HK-2 (cell line): ENCODE measurements at regions not wholly inside any gene's neighbourhood (a gene's known extent, or its start where the extent isn't known, plus 50 kb on each side); places are given as distances from the start of the nearest gene placed in this dataset.
"Not testable (repeated sequence)": the region's sequence is repeated elsewhere in the genome, so short reads cannot be mapped to it uniquely, and the experiment has no call there.

ENCODE experiments used
- DNase-seq: peaks from one replicate; pipeline ENCODE4 v3.0.0-alpha.2; 2018; ENCODE audit not compliant: unreplicated experiment

GRCh38 chr3:3334491-3334890 is 155.0 kb upstream of the CRBN start:
- DNase-seq = no peak

DNA sequence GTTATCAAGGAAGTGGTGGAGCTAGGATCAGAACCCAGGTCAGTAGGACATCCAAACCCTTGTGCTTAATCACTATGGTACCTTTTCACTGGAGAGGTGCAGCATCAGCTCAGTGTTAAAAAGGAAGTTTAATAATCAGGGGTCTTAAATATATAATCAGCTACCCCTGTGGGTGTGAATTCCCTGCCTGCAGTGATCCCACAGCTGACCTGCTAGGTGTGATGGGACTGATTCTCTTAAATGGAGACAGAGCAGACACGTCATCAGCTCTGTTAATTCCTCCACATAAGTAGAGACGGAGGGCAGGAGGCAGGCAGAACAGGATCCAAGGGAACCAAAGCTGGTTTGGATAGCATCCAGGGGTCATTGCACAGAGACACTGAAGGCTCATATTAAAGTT is 154.1 kb upstream of the CRBN start:
- DNase-seq = no peak

GRCh38 chr3:3316521-3316920 is 137.0 kb upstream of the CRBN start:
- no peak for DNase-seq

GRCh38 chr3:3315846-3316245 is 136.4 kb upstream of the CRBN start:
- no peak for DNase-seq

- no peak for DNase-seq
These were observed 130.4 kb upstream of the CRBN start for GRCh38 chr3:3309887-3310286.

- DNase-seq = no peak
These were observed 129.3 kb upstream of the CRBN start for GRCh38 chr3:3308809-3309208.

DNA sequence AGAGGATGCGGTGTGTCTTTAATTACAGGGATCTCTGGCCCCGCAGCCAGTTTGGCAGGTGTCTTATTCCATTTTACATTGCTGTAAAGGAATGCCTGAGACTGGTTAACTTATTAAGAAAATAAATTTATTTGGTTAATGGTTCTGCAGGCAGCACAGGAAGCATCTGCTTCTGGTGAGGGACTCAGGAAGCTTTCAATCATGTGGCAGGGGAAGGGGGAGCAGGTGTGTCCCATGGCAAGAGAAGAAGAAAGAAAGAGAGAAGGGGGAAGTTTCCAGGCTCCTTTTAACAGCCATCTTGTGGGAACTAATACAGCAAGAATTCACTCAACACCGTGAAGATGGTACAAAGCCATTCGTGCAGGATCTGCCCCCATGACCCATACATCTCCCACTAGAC is 128.0 kb upstream of the CRBN start:
- DNase-seq = no peak

GRCh38 chr3:3305841-3306240 is 126.3 kb upstream of the CRBN start:
- DNase-seq = no peak

DNA sequence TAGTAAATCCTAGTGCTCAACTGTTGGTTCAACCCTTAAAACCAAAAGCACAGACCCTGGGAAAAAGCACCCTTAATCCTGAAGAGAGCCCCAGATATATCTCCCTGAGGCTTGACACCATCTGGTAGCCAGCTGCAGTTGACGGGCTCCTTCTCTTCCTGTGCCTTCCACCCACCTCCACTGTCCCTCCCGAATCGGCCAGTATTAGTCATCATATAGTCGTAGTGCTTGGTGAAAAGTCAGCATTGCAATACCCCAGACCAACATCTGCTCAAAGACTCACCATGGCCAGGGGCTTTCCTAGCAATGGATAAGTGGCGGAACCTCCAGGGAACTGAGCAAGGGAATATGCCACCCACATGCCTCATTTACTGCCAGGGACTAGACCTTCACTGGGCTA is 125.6 kb upstream of the CRBN start:
- DNase-seq = no peak

- no peak for DNase-seq
These were observed 124.1 kb upstream of the CRBN start for GRCh38 chr3:3303636-3304035.

DNA sequence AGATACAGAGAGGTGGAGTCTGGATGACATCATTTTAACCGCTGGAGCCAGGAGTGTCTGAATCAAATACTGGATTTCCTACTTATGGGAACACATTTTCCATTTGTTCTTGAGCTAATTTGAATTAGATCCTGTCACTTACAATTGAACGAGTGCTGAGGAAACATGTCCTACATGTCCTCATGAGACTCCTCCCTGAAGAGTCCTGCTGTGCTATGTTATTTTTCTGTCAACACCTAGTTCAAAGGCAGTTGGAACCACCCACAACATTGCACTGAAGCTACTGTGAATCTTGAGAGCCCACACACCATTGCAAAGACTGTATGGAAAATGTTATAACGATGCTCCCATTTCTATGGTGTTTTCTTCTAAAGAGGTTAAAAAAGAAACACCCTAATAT is 123.5 kb upstream of the CRBN start:
- DNase-seq = no peak

DNA sequence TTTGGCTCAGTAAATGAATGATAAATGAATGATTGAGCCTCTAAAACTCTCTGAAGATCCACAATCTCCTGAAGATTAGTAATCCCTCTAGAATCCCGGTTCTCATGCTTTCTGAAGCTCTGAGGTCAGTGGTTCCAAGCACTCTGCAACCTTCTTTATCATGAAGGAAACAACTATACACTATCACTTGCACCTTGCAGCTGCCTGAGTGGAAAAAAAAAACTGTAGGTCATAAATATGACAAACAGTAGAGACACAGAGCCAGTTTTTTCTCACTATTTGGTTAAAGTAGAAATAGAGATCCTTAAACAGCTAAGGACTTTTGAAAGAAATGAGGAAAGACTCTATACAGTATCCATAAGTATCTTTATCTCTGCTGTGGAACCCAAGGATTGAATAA is 122.0 kb upstream of the CRBN start:
- DNase-seq = no peak

DNA sequence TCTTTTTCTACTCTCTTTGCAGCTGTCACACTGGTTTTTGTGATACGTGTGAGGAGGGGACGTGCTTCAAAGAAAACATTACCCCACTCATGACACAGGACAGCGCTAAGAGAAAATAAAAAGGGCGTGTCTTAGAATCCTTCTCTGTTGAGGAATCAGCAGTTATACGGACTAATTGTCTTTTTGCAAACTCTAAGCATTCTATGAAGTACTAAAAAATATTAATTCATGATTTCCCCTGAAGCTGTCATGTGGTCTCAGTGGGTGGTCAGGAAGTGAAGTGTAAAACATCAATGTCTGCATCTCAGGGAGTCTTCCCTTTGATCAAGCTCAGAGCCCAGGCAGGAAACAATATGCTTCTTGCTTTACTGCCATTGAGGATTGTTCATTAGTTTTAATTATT is 117.5 kb upstream of the CRBN start:
- no peak for DNase-seq

DNA sequence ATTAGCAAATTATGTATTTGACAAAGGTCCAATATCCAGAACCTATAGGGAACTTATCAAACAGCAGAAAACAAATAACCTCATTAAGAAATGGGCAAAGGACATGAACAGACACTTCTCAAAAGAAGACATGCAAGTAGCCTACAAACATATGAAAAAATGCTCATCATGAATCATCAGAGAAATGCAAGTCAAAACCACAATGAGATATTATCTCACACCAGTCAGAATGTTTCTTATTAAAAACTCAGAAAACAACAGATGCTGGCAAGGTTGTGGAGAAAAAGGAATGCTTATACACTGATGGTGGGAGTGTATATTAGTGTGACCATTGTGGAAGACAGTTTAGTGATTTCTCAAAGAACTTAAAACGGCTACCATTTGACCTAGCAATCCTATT is 116.1 kb upstream of the CRBN start:
- DNase-seq = no peak

DNA sequence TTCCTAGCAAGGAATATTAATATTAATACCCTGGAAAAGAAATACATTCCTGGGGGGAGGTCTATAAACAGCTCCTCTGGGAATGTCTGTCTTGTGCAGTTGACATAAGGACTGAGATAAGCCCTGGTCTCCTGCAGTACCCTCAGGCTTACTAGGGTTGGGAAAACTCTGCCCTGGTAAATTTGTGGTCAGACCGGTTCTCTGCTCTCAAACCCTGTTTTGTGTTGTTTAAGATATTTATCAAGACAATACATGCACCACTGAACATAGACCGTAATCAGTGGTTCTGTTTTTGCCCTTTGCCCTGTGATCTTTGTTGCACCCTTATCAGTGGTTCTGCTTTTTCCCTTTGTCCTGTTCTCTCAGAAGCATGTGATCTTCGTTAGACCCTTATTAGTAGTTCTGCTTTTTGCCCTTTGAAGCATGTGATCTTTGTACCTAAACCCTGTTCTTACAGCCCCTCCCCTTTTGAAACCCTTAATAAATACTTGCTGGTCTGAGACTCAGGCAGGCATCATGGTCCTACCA is 112.3 kb upstream of the CRBN start:
- DNase-seq = not testable (repeated sequence)

- DNase-seq = no peak
These were observed 108.8 kb upstream of the CRBN start for GRCh38 chr3:3288255-3288654.

- DNase-seq = no peak
These were observed 106.5 kb upstream of the CRBN start for GRCh38 chr3:3286014-3286413.

- no peak for DNase-seq
These were observed 101.5 kb upstream of the CRBN start for GRCh38 chr3:3281024-3281423.

GRCh38 chr3:3280396-3280795 is 100.9 kb upstream of the CRBN start:
- DNase-seq = no peak

GRCh38 chr3:3278073-3278472 is 98.6 kb upstream of the CRBN start:
- no peak for DNase-seq

GRCh38 chr3:3276630-3277029 is 97.1 kb upstream of the CRBN start:
- DNase-seq = no peak

GRCh38 chr3:3264796-3265195 is 85.3 kb upstream of the CRBN start:
- DNase-seq = no peak

DNA sequence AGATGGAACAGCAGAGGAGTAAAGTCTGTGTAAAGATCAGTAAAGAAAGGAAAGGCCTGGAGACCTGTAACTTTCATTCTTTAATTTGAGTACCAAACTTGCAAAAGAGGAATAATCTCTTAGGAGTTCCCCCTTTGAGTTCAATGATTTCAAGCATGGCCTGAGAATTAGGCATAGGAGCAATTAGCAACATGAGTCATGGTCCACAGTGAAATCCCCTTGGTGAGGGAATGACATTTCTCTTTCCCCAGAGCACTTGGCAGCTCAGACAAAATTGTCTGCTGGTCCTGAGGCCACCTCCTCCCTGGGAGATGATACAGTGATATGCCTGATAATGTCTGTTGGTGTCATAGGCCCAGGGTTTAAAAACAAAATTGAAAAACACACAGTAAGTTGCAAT is 81.4 kb upstream of the CRBN start:
- no peak for DNase-seq

DNA sequence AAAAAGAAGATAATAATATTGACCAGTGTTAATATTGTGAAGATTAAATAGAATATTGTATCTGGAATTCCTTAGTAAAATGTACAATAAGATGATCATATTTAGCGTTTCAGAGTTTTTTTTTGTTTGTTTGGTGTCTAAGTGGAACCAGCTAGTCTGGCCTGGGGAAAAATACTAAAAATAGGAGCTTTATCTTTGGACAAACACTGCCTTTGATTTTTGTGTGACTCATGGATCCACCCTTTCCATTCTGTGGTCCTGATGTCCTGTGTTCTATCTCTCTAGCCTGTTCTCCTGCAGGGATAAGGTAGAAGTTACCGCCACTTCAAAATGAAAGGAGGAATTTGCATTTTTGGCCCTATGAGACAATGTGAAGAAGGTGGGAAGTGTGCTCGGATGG is 79.7 kb upstream of the CRBN start:
- DNase-seq = no peak

DNA sequence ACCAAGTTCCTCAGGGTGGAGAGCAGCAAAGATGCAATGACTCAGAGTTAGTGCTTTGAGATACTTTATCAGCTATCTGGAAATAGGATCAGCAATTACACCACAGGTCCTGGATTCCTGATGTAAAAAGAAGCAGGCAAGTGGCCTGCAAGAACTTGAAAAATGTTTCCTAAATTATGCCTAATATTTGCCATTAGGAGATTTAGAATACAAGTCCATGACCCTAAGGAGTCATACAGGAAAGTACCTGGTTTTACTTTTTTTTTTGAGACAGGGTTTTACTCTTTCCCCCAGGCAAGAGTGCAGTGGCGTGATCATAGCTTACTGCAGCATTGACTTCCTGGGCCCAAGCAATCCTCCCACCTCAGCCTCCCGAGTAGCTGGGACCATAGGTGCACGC is 78.8 kb upstream of the CRBN start:
- no peak for DNase-seq
